Right ventricle myocardium superior (tissue), 1 donor: ENCODE measurements at regions not wholly inside any gene's neighbourhood (a gene's known extent, or its start where the extent isn't known, plus 50 kb on each side); places are given as distances from the start of the nearest gene placed in this dataset.

Source experiments
- ATAC-seq: fragments of 200-7000 bp; cut with Tn5 transposase; one replicate; pipeline ENCODE4 v1.9.1; 2020; ENCODE audit warnings: mild to moderate bottlenecking; ENCODE audit not compliant: poor library complexity
- DNase-seq: peaks from one replicate; pipeline ENCODE4 v3.0.0-alpha.2; 2020
- intact Hi-C: fragments of 100-400 bp; cut with DNase I; formaldehyde crosslinking; loops from one replicate; pipeline ENCODE4 v1.11.2; 2022
- donor health status: DM: no; HTN: yes; CAD: no; lungs with severe emphysema.

GRCh38 chr14:38143170-38143569, 64.5 kb upstream of the SSTR1 start:
- DNase-seq (no peak), ATAC-seq (no peak)
- intact Hi-C loops = no loop called here

DNA sequence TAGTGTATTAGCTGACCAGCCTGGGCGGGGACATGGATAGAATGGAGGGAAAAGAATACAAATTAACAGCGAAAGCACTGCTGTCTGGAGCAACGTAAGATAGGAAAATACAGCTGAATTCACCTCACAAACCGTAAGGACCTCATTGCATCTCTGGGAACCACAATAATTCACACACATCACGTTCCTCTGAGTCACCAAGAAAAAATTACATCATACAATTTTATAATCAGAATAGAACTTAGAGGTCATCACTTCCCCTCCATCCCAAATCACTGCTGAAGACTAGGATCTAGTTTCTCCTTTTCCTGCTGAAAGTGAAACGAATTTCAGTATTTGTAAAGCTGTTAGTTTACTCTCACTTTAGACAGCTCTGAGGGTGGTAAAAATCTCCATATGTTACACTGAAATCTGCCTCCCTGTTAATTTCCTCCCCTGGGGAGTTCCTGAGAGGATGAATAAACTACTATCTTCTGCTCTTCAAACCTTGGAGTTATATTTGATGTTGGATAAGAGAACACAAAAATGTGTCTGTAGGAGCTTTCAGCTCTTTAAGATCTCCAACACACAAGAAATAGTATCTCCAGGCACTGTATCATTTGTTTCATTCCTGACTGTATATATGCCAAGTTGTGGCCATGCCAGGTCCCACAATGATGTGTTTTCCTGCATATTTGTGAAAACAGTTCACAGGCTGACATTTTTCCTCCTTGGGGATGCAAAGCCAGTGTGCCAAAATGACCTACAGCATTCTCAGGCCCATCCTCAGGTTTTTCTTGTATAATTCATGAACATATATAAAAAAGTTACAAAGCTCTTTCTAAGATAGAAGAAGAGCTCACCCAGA, 63.8 kb upstream of the SSTR1 start:
- no peak for DNase-seq
- intact Hi-C loops = no loop called here
- no peak for ATAC-seq

DNA sequence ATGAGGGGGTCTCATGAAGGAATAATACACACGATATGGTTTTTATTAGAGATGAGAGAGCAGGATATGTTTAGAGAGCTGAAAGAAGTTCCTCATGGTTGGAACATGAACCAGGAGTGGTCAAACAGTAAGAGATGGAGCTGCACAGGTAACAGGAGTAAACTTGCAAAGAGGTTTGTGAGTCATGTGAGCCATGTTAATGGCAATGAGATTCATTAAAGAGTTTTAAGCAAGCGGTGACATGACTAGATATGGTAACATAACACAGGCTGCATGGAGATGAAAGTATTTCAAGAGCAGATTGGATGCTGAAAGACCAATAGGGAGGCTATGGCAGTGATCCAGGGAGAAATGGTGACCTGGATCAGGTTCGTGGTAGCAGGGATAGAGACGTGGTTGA, 62.6 kb upstream of the SSTR1 start:
- DNase-seq (no peak), ATAC-seq (no peak)
- intact Hi-C loops = no loop called here

GRCh38 chr14:38150075-38150474, 57.6 kb upstream of the SSTR1 start:
- ATAC-seq (no peak), DNase-seq (no peak)
- intact Hi-C loops = no loop called here
